Bronchial epithelial cell (primary cell): ENCODE measurements at regions not wholly inside any gene's neighbourhood (a gene's known extent, or its start where the extent isn't known, plus 50 kb on each side); places are given as distances from the start of the nearest gene placed in this dataset.

Experiments
- DNase-seq: peaks from one replicate; pipeline ENCODE4 v3.0.0-alpha.2; 2010; ENCODE audit warnings: low read depth
- FAIRE-seq: peaks from 2 replicates; lab custom pipeline; 2011; peaks lifted over from hg19 to GRCh38; lab: Jason Lieb, UNC
- H3K27me3 ChIP-seq: 2 replicates; pipeline ENCODE4 v1.5.1; 2011; ENCODE audit warnings: low read length; ENCODE audit not compliant: control insufficient read depth, insufficient read depth
- H3K36me3 ChIP-seq: 2 replicates; pipeline ENCODE4 v1.5.1; 2011; ENCODE audit warnings: low read length; ENCODE audit not compliant: control insufficient read depth, insufficient read depth
- H3K4me3 ChIP-seq: 2 replicates; pipeline ENCODE4 v1.5.1; 2011; ENCODE audit warnings: mild to moderate bottlenecking, low read depth, low read length, control low read depth
- TF ChIP-seq, protein P1 (sequence below): IDR thresholded peaks from 2 replicates; pipeline ENCODE4 v1.5.1; 2011; ENCODE audit warnings: mild to moderate bottlenecking, moderate library complexity, low read length, control low read depth, inconsistent platforms; ENCODE audit not compliant: insufficient read depth, severe bottlenecking

DNA sequence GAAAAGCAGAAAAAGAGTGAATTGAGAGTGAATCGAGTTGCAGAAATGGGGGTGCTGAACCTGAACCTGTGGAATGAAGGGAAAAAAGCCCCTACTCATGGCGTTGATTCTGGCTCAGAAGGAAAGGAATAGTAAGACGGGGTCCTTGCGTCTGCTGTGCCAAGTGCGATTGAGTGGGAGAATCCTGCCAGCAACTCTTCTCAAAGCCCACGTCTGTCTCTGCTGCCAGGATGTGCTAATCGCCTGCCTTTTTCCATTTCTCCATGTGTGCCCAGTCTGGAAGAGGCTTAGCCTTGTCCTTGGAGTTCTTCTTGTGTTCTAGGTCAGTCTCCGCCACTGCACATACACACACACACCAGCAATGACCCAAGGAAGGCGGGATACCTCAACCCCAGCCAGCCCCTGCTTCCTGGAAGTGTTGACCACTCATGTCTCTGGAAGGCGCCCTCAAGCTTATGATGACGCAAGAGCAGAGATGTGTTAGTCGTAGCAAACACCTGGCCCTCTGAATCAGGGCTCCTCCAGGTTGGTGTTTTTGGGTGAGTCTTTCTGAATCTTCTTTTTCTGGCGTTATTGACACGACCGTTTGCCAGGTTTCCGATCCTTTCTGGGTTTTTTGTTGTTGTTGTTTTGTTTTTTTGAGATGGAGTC lies 262.4 kb upstream of the PROK2 start:
- FAIRE-seq (peak; percentile 55), DNase-seq (peak; percentile 31)
- no peaks in the 10 kb centered on the region for H3K27me3 ChIP-seq
- H3K4me3 ChIP-seq: no peak overlapping the region
- TF ChIP-seq, protein P1, sequence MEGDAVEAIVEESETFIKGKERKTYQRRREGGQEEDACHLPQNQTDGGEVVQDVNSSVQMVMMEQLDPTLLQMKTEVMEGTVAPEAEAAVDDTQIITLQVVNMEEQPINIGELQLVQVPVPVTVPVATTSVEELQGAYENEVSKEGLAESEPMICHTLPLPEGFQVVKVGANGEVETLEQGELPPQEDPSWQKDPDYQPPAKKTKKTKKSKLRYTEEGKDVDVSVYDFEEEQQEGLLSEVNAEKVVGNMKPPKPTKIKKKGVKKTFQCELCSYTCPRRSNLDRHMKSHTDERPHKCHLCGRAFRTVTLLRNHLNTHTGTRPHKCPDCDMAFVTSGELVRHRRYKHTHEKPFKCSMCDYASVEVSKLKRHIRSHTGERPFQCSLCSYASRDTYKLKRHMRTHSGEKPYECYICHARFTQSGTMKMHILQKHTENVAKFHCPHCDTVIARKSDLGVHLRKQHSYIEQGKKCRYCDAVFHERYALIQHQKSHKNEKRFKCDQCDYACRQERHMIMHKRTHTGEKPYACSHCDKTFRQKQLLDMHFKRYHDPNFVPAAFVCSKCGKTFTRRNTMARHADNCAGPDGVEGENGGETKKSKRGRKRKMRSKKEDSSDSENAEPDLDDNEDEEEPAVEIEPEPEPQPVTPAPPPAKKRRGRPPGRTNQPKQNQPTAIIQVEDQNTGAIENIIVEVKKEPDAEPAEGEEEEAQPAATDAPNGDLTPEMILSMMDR: no peak
- no peaks in the 10 kb centered on the region for H3K36me3 ChIP-seq

DNA sequence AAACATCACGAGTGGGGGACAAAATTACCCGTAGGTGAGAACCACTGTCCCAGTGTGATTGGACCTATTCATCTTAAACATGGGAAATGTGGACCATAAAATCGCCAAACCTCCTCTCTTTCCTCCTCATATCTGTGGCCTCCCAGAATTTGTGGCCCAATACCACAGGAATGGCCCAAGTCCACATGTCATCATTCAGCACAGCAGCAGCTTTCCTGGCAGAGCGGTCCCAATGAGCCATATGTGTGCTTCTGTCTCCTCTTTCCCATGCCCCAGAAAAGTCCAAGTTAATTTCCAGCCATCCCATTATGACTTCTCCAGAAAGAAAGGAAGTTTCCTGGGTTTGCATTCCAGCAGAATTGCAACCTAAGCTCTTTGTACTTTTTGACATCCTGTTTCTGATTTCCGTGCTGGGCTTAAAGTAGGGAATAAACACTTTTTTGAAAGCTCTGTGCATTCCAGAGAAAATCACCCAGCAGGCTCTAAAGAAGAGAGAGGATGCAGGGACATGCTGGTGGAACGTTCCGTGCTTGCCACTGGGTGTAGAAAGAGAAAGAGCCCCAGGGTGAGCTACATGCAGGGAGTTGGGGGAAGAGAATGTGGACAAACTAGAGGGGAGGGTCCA lies 259.4 kb upstream of the PROK2 start:
- no peak for DNase-seq
- TF ChIP-seq, protein P1: no peak
- Histone ChIP-seq H3K27me3 (no peaks in the 10 kb centered on the region), H3K36me3 (no peaks in the 10 kb centered on the region), H3K4me3 (no peak overlapping the region)
- no peak for FAIRE-seq

DNA sequence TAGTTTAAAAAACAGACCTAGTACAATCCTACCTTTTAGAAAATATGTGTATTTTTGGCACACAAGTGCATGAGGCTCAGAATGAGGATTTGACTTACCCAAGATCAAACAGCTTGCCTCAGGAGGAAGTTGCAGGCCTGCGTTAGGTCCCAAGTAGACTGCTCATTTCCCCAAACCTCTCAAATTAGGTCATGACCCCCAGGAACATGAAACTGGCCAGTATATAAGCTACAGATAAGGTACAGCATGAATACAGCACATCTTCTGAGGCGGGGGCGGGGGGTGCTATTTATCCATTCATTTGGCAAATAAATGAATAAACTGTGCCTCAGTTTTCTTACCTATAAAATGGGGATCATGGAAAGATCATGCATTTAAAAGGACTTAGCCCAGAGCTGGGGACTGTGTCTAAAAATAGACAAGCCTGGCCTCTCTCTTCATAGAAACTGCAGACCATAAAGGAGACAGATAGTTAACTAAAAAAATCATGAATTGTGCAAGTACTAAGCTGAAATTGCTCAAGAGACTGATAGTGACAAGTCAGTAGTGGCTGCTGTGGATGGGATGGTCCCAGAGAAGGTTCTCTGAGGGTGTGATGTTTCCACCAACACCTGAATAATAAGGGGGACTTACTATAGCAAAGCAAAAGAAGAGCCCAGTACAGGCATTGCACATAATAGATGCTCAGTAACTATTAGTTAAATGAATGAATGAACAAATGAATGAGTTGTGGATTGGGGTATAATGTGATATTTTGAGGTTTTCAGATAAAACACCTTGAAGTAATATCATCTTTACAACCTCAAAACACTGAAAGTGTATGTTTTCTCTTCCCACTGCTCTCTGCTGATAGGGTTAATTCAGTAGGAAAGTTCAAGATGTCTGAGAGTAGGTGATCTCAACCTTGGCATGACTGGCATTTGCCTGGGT lies 258.5 kb upstream of the PROK2 start:
- no peaks in the 10 kb centered on the region for H3K36me3 ChIP-seq
- TF ChIP-seq, protein P1: no peak
- DNase-seq (no peak), FAIRE-seq (no peak)
- H3K27me3 ChIP-seq: no peaks in the 10 kb centered on the region
- no peak overlapping the region for H3K4me3 ChIP-seq

DNA sequence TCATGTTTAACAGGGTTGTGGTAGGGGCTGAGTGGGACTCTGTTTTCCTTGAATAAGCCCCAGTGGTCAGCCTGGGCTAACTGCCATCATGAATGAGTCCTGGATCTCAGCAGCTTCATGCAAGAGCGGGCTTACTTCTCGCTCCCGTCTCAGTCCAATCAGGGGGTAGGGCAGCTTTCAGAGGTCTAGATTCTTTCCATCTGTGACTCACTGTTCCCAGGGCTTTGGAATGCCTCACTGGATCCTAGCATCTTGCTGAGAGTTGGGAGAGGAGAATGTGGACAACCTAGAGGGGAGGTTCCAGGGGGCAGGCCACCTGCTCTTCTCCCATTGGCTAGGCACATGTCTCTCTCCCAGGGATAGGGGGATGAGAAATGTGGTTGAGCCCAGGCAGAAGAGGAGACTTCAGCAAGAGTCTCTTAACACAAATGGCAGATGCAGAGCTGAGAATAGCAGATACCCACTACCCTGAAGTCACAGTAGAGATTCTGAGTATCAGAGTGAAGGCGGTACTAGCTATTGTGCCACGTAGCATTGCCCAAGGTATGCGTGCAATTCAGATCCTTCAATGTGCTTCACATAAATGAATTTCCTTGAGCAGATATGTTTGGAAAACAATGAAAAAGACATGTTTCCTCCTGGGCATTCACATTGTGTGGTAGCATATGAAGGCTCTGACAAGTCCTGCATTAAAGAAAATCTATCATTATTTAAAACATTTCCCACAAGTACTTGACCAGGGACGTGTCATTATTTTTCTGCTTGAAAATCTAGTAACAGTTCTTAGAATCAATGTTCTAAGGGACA lies 257.7 kb upstream of the PROK2 start:
- no peaks in the 10 kb centered on the region for H3K27me3 ChIP-seq
- FAIRE-seq: no peak
- TF ChIP-seq, protein P1: no peak
- no peak overlapping the region for H3K4me3 ChIP-seq
- H3K36me3 ChIP-seq: no peaks in the 10 kb centered on the region
- DNase-seq: no peak

DNA sequence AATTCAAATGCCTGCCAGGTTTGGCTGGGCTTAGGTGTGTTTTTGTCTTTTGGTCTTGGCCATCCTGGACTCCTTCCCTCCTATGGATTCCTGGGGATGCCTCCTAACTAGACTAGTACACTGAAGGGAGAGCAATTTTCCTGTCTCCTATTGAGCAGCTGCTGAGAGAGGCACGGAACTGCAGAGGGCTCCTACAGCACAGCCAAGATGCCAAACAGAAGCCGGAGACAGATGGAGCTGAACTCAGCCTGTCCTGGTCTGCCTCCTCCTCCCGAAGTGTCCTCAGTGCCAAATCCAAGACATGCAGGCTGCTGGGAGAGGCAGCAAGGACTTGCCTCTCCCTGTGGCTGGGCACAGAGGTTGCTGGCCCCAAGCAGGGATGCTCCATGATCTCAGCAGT lies 256.6 kb upstream of the PROK2 start:
- H3K4me3 ChIP-seq: no peak overlapping the region
- FAIRE-seq (no peak), DNase-seq (no peak)
- no peaks in the 10 kb centered on the region for H3K27me3 ChIP-seq
- no peaks in the 10 kb centered on the region for H3K36me3 ChIP-seq
- TF ChIP-seq, protein P1: no peak
